Stimulated activated naive B cell treated with anti-CD40 and anti-IgM and Interleukin-4, amounts not matched to agents 10 μg/mL and 1 μg/mL and 100 μg/mL, for 72 hours (primary cell): ENCODE measurements at regions not wholly inside any gene's neighbourhood (a gene's known extent, or its start where the extent isn't known, plus 50 kb on each side); places are given as distances from the start of the nearest gene placed in this dataset.

Experiments
- ATAC-seq, 2 donors: fragments of 150-1000 bp; cut with Tn5 transposase; replicated peaks; 2 replicates each; pipeline ENCODE4 v1.10.0; 2021; ENCODE audit warnings: moderate library complexity in 1 of 2
- DNase-seq: peaks from one replicate; pipeline ENCODE4 v3.0.0; 2021
- H3K27ac Mint-ChIP-seq: one replicate; pipeline ENCODE4 v1.8.0; 2022; ENCODE audit warnings: mild to moderate bottlenecking, mixed read lengths
- H3K27me3 Mint-ChIP-seq, 2 donors: one replicate each; pipeline ENCODE4 v1.8.0; 2022; ENCODE audit warnings: mixed read lengths in 2 of 2
- H3K36me3 Mint-ChIP-seq, 2 donors: one replicate each; pipeline ENCODE4 v1.8.0; 2022; ENCODE audit warnings: mixed read lengths in 2 of 2, mild to moderate bottlenecking in 1 of 2
- H3K4me1 Mint-ChIP-seq, 2 donors: one replicate each; pipeline ENCODE4 v1.8.0; 2022; ENCODE audit warnings: mixed read lengths in 2 of 2, mild to moderate bottlenecking in 1 of 2
- H3K4me3 Mint-ChIP-seq, 2 donors: one replicate each; pipeline ENCODE4 v1.8.0; 2022; ENCODE audit warnings: mild to moderate bottlenecking in 2 of 2, mixed read lengths in 2 of 2, moderate library complexity in 1 of 2
- H3K9me3 Mint-ChIP-seq, 2 donors: one replicate each; pipeline ENCODE4 v1.8.0; 2022; ENCODE audit warnings: mixed read lengths in 2 of 2, mild to moderate bottlenecking in 1 of 2

DNA sequence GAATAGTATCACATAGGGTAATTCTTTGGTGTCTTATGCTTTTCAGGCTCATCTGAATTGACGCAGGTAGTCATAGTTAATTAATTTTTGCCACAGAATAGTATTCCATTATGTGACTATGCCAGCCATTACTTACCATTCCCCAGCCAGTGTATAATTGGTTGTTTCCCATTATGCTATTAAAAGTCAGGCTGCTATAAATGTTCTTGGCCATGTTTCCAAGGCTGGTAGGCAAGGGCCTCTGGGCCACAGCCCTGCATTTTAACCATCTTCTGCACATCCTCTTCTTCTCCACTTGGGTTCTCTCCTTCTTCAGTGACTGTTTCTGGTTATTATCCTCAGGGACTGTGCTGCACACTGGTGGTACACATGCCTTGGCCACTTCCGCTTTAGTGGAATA lies 190.9 kb downstream of the ADAMTS15 start:
- H3K4me1 Mint-ChIP-seq, result no peaks in the 10 kb centered on the region
- H3K27me3 Mint-ChIP-seq, result no peaks in the 10 kb centered on the region
- H3K9me3 Mint-ChIP-seq, result no peaks in the 10 kb centered on the region
- no peak overlapping the region for H3K4me3 Mint-ChIP-seq
- H3K27ac Mint-ChIP-seq, result no peak overlapping the region
- DNase-seq (no peak), ATAC-seq (no peak)
- H3K36me3 Mint-ChIP-seq, result no peaks in the 10 kb centered on the region

DNA sequence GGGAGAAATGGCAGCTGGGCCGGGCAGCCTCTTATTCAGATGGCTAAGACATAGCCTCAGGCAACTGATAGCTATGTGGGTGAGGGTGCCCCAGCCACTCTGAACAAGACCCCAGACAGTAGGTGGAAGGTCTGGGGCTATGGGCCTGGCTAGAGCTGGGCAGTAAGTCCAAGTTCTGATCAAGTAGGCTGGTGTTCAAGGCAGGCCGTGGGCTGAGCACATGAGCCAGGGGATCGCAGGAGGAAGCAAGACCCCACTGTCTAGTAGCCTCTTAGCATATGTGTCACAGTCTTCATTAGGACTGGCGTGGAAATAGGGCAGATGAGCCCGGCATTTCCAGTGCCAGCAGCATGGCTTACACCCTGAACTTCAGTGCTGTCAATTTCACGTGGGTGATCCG lies 192.1 kb downstream of the ADAMTS15 start:
- H3K27ac Mint-ChIP-seq, result no peak overlapping the region
- no peaks in the 10 kb centered on the region for H3K4me1 Mint-ChIP-seq
- ATAC-seq (no peak), DNase-seq (no peak)
- H3K9me3 Mint-ChIP-seq, result no peaks in the 10 kb centered on the region
- no peaks in the 10 kb centered on the region for H3K36me3 Mint-ChIP-seq
- no peaks in the 10 kb centered on the region for H3K27me3 Mint-ChIP-seq
- H3K4me3 Mint-ChIP-seq, result no peak overlapping the region

DNA sequence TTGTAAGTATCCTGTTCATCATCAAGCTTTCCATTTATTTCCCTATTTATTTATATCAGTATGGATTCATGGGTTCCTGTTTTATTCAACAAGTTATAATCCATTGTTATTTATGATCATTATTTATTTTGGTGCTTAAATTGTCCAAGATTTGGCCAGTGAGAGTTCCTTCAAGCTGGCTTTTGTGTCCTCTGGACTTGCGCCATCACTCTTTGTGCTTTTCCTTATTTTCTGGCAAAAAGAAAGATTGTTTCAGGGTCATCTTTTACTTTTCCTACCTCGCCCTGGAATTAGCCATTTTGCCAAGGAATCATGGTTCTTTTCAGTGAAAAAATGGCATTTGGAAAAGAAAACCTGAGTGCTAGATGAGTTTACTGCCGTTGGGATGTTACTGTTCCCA lies 193.4 kb downstream of the ADAMTS15 start:
- Mint-ChIP-seq H3K4me3 (no peak overlapping the region), H3K9me3 (no peaks in the 10 kb centered on the region), H3K27me3 (no peaks in the 10 kb centered on the region), H3K36me3 (no peaks in the 10 kb centered on the region), H3K27ac (no peak overlapping the region), H3K4me1 (no peaks in the 10 kb centered on the region)
- DNase-seq (no peak), ATAC-seq (no peak)

DNA sequence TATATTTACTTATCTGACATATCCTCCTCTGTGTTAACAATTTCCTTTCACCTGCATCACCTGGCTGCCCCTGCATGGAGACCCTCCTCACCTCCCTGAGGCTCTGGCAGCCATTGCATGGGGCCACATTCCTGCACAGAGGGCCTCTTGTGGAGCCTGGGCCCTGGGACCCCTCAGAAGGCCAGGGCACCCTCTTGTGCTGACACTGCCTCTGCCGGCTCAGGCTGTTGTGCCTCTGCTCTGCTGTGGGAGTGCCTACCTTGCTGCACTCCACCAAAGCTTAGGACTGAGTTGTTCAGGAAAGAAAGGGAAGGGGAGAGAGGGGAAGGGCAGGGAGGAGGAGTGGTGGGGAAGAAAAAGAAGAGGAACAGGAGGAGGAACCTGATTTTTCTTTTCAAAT lies 194.5 kb downstream of the ADAMTS15 start:
- Mint-ChIP-seq H3K27me3 (peaks cover 0 to 7% of the 10 kb centered on the region in 2 donors), H3K9me3 (no peaks in the 10 kb centered on the region), H3K4me1 (no peaks in the 10 kb centered on the region), H3K4me3 (no peak overlapping the region), H3K36me3 (no peaks in the 10 kb centered on the region), H3K27ac (no peak overlapping the region)
- DNase-seq (no peak), ATAC-seq (no peak)

DNA sequence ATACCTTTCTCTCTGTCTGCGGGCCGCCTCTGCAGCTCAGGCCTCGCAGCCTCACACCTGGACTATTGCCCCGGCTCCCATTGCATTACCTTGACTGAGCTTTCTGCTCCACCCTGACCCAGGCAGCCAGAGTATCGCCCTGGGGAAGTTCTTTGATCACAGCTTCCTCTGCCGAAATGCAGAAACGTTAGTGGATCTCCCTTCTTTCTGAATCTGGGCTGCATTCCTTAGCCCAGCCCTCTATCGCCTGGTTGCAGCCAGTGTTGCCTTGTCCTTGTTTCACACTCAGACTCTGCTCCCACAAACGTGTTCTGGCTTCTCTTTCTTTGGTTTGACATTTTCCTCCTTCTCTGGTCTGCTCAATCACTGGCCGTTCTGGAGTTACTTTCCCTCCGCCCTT lies 195.7 kb downstream of the ADAMTS15 start:
- Mint-ChIP-seq H3K9me3 (no peaks in the 10 kb centered on the region), H3K4me1 (no peaks in the 10 kb centered on the region), H3K4me3 (no peak overlapping the region), H3K36me3 (no peaks in the 10 kb centered on the region), H3K27me3 (peaks cover 0 to 7% of the 10 kb centered on the region in 2 donors), H3K27ac (no peak overlapping the region)
- DNase-seq, result no peak
- ATAC-seq, result no peak

DNA sequence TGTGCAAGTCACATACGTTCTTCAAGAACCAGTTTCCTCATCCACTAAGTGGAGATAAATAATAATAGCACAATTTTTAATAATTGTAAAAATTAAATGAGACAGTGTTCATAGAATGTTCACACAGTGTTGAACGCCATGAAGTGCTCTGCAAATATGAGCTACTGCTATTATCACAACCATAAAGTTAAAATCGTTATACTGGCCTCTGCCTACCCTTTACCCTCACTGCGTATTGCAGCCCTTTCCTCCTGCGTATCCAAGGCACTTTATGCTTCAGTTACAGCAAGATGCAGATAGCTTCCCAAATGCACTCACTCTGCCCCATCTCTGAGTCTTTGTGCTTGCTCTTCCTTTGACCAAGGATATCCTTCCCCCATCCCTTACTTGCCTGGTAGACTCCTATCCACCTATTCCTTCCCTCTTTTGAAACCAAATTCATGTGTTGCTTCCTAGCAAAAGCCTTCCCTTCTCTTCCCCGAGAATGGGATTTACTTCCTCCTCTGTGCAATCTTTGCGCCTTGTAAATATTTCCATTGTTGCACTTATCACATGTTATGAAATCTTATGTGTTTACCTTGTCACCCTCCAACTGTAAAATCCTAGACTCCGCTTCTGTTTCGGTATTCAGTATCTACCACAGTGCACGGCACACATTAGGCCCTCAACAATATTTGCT lies 196.9 kb downstream of the ADAMTS15 start:
- H3K4me1 Mint-ChIP-seq, result no peaks in the 10 kb centered on the region

DNA sequence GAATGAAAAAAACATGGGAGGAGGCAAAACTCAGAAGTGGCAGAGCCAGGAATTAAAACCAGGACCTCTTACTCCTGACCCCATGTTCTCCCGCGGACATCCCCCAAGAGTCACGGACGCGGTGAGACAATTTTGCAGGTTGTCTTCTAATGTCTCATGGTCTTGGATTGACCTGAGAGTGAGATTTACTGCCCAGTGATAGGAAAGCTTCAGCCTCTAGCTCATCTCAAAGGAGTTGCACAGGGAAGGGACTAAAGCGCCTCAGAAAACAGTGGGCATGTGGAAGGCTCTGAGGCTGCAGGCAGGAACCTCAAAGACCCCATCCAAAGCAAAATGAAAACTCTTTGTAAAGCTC lies 197.4 kb downstream of the ADAMTS15 start:
- ATAC-seq (no peak), DNase-seq (no peak)
- Mint-ChIP-seq H3K9me3 (no peaks in the 10 kb centered on the region), H3K36me3 (no peaks in the 10 kb centered on the region), H3K27me3 (peaks cover 0 to 7% of the 10 kb centered on the region in 2 donors), H3K4me1 (no peaks in the 10 kb centered on the region), H3K4me3 (no peak overlapping the region), H3K27ac (no peak overlapping the region)

More for the DNA sequence above, 196.9 kb downstream of the ADAMTS15 start:
- Mint-ChIP-seq H3K9me3 (no peaks in the 10 kb centered on the region), H3K27me3 (peaks cover 0 to 7% of the 10 kb centered on the region in 2 donors), H3K4me3 (no peak overlapping the region), H3K27ac (no peak overlapping the region), H3K36me3 (no peaks in the 10 kb centered on the region)
- ATAC-seq (no peak), DNase-seq (no peak)

DNA sequence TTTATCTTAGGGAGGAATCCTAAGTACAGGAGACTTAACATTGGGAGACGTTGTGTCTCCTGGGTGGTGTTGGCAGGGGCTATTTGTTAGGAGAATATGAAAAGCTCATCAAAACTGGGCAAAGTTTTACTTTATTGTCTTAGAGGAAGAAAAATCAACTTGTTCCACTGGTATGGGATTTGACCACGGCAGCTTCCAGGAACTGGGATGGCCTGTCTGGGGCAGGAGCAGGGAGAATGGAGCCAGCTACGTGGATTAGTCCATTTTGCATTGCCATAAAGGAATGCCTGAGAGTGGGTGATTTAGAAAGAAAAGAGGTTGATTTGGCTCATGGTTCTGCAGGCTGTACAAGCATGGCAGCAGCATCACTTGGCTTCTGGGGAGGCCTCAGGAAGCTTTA lies 198.4 kb downstream of the ADAMTS15 start:
- H3K9me3 Mint-ChIP-seq, result no peaks in the 10 kb centered on the region
- no peaks in the 10 kb centered on the region for H3K4me1 Mint-ChIP-seq
- ATAC-seq (no peak), DNase-seq (no peak)
- H3K27me3 Mint-ChIP-seq, result peaks cover 0 to 7% of the 10 kb centered on the region in 2 donors
- no peak overlapping the region for H3K4me3 Mint-ChIP-seq
- no peak overlapping the region for H3K27ac Mint-ChIP-seq
- no peaks in the 10 kb centered on the region for H3K36me3 Mint-ChIP-seq

DNA sequence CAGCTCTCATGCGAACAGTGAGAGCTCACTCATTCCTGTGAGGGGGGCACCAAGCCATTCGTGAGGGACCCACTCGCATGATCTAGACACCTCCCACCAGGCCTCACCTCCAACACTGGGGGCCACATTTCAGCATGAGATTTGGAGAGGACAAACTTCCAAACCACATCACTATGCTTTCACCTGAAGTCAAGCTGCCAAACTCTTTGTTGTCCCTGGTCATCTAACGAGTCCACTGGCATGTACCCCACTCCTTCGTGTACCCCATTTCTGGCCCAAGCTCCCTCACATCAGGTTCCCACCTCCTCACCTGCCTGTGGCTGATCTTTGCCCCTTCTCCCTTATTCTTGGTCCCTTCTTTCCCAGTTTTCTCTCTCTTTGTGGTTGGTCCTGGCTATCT lies 198.9 kb downstream of the ADAMTS15 start:
- Mint-ChIP-seq H3K27me3 (peaks cover 0 to 7% of the 10 kb centered on the region in 2 donors), H3K4me1 (no peaks in the 10 kb centered on the region), H3K36me3 (no peaks in the 10 kb centered on the region), H3K4me3 (no peak overlapping the region), H3K9me3 (no peaks in the 10 kb centered on the region), H3K27ac (no peak overlapping the region)
- no peak for DNase-seq
- ATAC-seq, result no peak

DNA sequence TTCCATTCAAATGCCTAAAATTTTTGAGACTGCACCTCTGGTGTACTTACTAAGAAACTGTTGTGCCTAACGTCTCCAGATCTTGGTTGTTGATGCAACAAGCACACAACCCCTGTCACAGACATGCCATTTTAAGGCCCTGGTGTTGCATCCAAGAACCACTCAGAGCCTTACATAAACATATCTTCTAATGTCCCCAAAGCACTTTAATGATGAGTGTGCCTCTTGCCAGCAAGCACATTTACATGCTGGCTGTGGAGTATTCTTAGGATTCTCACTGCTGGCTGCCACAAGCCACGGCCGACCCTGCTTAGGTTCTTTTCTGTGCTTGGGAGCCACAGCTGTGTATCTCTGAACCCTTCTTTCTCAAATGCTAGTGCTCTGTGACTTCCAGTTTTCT lies 201.4 kb downstream of the ADAMTS15 start:
- Mint-ChIP-seq H3K4me3 (no peak overlapping the region), H3K9me3 (no peaks in the 10 kb centered on the region), H3K36me3 (no peaks in the 10 kb centered on the region), H3K4me1 (no peaks in the 10 kb centered on the region), H3K27ac (no peak overlapping the region), H3K27me3 (peaks cover 0 to 7% of the 10 kb centered on the region in 2 donors)
- DNase-seq, result no peak
- ATAC-seq, result no peak

DNA sequence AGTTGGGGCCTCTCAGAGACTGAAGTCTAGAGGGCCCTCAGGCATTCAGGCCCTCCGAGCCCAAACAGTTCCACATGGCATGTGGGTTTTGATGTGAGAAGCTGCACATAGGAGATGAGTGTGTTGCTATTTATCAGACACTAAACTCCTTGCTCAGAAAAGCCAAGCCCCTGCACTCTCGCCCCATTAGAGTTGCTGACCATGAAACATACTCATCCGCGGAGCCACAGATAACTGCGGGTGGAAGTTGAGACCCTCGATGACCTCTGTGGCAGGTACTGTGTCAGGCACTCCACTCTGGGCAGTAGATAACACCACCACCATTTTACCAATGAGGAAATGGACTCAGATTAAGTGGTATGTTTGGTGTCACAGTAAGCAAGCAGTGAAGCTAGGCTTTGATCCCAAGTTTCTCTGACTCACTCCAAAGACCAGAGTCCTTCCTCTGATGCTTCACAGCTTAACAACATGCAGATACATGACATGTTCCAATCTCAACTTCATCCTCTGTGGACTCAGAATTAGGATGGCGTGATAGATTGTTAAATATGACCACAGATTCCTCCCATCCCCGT lies 202.1 kb downstream of the ADAMTS15 start:
- H3K9me3 Mint-ChIP-seq, result no peaks in the 10 kb centered on the region
- H3K27ac Mint-ChIP-seq, result no peak overlapping the region
- no peak overlapping the region for H3K4me3 Mint-ChIP-seq
- ATAC-seq (no peak), DNase-seq (no peak)
- peaks cover 0 to 7% of the 10 kb centered on the region in 2 donors for H3K27me3 Mint-ChIP-seq
- no peaks in the 10 kb centered on the region for H3K4me1 Mint-ChIP-seq
- H3K36me3 Mint-ChIP-seq, result no peaks in the 10 kb centered on the region

DNA sequence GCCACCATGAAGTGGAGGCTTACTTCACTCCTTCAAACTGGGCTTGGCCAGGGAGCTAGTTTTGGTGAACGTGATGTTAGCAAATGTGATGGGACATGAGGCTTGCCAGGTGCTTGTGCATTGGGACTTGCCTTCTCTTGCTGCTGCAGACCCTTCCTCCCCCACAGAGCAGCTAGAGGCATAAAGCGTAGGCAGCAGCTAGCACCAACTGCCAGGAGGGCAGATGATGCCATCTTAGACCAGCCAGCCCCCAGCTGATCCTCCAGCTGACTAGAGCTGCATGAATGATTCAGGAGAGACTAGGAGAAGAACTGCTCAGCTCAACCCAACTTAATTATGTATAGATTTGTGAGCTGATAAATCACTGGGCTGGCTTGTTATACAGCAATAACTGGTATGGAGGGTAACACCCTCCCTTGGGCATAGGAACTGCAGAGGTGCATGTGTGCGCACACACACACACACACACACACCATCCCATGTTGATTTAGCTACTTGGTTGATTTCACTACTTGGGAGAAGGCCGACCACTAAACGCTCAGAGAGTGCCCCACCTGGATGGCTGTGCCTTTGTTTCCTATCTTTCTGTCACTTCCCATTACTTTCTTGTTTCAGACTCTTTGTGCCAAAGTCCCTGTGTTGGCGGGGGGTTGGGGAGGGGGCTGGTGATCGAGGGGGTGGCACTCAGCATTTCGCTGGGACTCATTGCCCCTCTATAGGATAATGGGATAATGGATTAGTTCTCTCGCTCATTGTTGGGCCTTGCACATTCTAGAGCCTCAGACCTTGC lies 202.8 kb downstream of the ADAMTS15 start:
- ATAC-seq, result no peak
- Mint-ChIP-seq H3K9me3 (peaks cover 4 to 5% of the 10 kb centered on the region in 2 donors), H3K4me3 (no peak overlapping the region), H3K27me3 (peaks cover 5 to 12% of the 10 kb centered on the region in 2 donors), H3K36me3 (no peaks in the 10 kb centered on the region), H3K27ac (no peak overlapping the region), H3K4me1 (no peaks in the 10 kb centered on the region)
- no peak for DNase-seq

DNA sequence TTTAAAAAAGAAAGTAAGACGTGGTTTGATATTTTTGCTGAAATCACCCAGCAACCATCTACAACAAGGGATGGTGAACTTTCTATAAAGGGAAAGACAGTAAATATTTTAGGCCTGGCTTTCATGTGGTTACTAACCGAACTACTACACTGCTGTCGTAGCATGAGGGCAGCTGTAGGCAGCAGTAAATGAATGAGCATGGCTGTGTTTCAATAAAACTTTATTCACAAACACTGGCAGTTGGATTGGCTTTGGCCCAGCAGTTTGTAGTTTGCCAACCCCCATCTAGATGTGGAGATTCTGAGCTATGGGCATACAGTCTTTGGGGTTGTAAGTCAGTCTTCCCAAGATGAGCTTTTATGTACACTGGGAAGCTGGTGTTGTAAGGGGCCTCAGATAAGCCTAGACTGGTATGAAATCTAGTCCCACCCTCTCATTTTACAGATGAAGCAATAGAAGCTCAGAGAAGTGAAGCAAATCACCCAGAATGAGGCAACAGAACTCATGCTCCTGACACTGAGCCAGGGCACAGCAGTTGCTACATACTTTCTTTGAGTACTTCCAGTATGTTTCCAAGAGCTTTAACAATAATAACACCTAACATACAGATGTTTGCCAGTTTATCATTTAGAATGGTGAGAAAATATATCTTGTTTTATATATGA lies 204.4 kb downstream of the ADAMTS15 start:
- ATAC-seq, result no peak
- no peak for DNase-seq
- peaks cover 5 to 7% of the 10 kb centered on the region in 2 donors for H3K27me3 Mint-ChIP-seq

DNA sequence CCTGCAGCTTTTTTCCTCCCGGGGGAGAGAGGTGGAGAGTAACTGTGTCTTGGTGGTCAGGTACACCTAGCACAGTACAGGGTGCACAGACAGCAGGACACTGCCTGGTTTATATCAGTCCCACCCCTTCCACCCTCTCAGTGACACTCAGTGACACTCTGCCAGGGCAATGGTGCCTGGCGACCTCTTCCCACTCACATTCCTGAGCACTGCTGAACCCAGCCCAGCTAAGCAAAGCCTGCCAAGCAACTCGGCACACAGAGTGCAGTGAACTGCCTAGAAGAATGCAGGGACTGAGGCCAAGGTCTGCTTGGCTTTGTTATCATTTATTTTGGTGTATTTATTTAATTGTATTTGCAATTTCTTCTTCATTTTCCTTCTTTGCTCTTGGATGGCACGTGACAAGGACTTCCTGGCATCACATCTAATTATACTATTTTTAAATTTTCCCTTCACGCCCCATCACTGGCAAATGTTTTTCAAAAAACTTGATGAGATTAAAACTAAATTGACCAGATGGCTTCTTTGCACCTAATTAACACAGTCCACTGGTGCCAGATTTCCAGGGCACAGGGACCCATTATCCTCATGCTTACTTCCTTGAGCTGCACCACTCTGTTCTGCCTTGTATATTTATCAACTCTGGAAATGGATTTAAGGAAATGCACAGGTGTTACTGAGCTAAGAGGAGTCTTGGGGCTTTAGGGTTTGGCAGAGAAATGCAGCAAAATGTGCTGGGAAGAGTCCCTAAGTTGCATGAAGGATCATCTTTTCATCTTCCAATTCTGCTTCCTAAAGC lies 205.6 kb downstream of the ADAMTS15 start:
- ATAC-seq (no peak), DNase-seq (no peak)
- Mint-ChIP-seq H3K4me3 (no peak overlapping the region), H3K4me1 (no peaks in the 10 kb centered on the region), H3K36me3 (no peaks in the 10 kb centered on the region), H3K9me3 (peaks cover 11% of the 10 kb centered on the region in 2 donors), H3K27ac (no peak overlapping the region), H3K27me3 (peaks cover 5 to 6% of the 10 kb centered on the region in 2 donors)

More for the DNA sequence above, 204.4 kb downstream of the ADAMTS15 start:
- H3K36me3 Mint-ChIP-seq, result no peaks in the 10 kb centered on the region
- no peak overlapping the region for H3K4me3 Mint-ChIP-seq
- H3K4me1 Mint-ChIP-seq, result no peaks in the 10 kb centered on the region
- H3K27ac Mint-ChIP-seq, result no peak overlapping the region
- peaks cover 7 to 11% of the 10 kb centered on the region in 2 donors for H3K9me3 Mint-ChIP-seq
